ENCODE measurements at regions not wholly inside any gene's neighbourhood (a gene's known extent, or its start where the extent isn't known, plus 50 kb on each side); places are given as distances from the start of the nearest gene placed in this dataset.

GRCh38 chr5:110268985-110269384 lies 457.5 kb downstream of the TMEM232 start:
- no peaks in the 10 kb centered on the region for H3K4me1 ChIP-seq (ENCODE audit: control insufficient read depth in 1 of 2, insufficient read depth in 2 of 2, low read length in 2 of 2)
- ChIA-PET POLR2A (no interaction called here), RAD21 (ENCODE audit: low non-redundant PET in 1 of 2, low total read pairs in 2 of 2, uncharacterized antibody in 2 of 2, unreplicated experiment in 2 of 2) (no interaction called here), CTCF (no interaction called here)
- BruUV-seq (replicated peaks): no TSS peak
- H3K9me2 ChIP-seq (ENCODE audit: insufficient read depth): no peaks in the 10 kb centered on the region
- no peak overlapping the region for H3K4me2 ChIP-seq (ENCODE audit: low read length)
- no peak overlapping the region for H2AFZ ChIP-seq (ENCODE audit: low read depth, low read length, poor library complexity, severe bottlenecking)
- no peaks in the 10 kb centered on the region for H4K20me1 ChIP-seq (ENCODE audit: insufficient read depth)
- ATAC-seq (no peak), DNase-seq (ENCODE audit: low read depth, low spot score) (no peak)
- H3K9ac ChIP-seq (ENCODE audit: low read length): no peak overlapping the region
- H3K36me3 ChIP-seq (ENCODE audit: control insufficient read depth in 1 of 2, insufficient read depth in 2 of 2, low read length in 2 of 2): no peaks in the 10 kb centered on the region
- H3K27ac ChIP-seq (ENCODE audit: low read depth, low read length): no peak overlapping the region
- no peaks in the 10 kb centered on the region for H3K9me3 ChIP-seq (ENCODE audit: control insufficient read depth in 1 of 2, insufficient read depth in 1 of 2, low read depth in 1 of 2, low read length in 2 of 2)
- no peaks in the 10 kb centered on the region for H3K79me2 ChIP-seq (ENCODE audit: insufficient read depth, low read length)
- intact Hi-C loops (cut with micrococcal nuclease): no loop called here
- no peak overlapping the region for H3K4me3 ChIP-seq (replicated peaks in 1 of 2; ENCODE audit: low read depth in 1 of 2, low read length in 2 of 2)
- no peaks in the 10 kb centered on the region for H3K27me3 ChIP-seq (ENCODE audit: insufficient read depth, low read length)
- TF ChIP-seq EZH2phosphoT487 (IDR thresholded peaks at IDR 0.05; ENCODE audit: borderline replicate concordance) (no peak), EGR1 (IDR thresholded peaks at IDR 0.05; ENCODE audit: low read depth) (no peak), ZFX (IDR thresholded peaks at IDR 0.05) (no peak), FOSL1 (IDR thresholded peaks at IDR 0.05; ENCODE audit: low read depth) (no peak), CEBPB (IDR thresholded peaks at IDR 0.05; ENCODE audit: low read depth) (no peak), RAD21 (IDR thresholded peaks at IDR 0.05; ENCODE audit: low read depth) (no peak), MAX (IDR thresholded peaks at IDR 0.05) (no peak), REST (IDR thresholded peaks at IDR 0.05; ENCODE audit: low read depth) (no peak), YY1 (IDR thresholded peaks at IDR 0.05; ENCODE audit: extremely low read depth, insufficient replicate concordance, low read depth, low read length) (no peak), EZH2 (IDR thresholded peaks at IDR 0.05) (no peak), SP1 (IDR thresholded peaks at IDR 0.05; ENCODE audit: low read depth) (no peak), SIN3A (IDR thresholded peaks at IDR 0.05; ENCODE audit: low read depth) (no peak), JUND (IDR thresholded peaks at IDR 0.05) (no peak), POLR2A (IDR thresholded peaks at IDR 0.05; ENCODE audit: borderline replicate concordance, extremely low read depth, insufficient read depth, insufficient read length) (no peak), CBX3 (IDR thresholded peaks at IDR 0.05; ENCODE audit: low read depth) (no peak)
- TF ChIP-seq, protein P1, sequence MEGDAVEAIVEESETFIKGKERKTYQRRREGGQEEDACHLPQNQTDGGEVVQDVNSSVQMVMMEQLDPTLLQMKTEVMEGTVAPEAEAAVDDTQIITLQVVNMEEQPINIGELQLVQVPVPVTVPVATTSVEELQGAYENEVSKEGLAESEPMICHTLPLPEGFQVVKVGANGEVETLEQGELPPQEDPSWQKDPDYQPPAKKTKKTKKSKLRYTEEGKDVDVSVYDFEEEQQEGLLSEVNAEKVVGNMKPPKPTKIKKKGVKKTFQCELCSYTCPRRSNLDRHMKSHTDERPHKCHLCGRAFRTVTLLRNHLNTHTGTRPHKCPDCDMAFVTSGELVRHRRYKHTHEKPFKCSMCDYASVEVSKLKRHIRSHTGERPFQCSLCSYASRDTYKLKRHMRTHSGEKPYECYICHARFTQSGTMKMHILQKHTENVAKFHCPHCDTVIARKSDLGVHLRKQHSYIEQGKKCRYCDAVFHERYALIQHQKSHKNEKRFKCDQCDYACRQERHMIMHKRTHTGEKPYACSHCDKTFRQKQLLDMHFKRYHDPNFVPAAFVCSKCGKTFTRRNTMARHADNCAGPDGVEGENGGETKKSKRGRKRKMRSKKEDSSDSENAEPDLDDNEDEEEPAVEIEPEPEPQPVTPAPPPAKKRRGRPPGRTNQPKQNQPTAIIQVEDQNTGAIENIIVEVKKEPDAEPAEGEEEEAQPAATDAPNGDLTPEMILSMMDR (IDR thresholded peaks at IDR 0.05 in 2 of 3, conservative IDR thresholded peaks at IDR 0.05 in 1 of 3; ENCODE audit: borderline replicate concordance in 1 of 3, insufficient read depth in 1 of 3, low read depth in 2 of 3, low read length in 2 of 3): no peak
- TF ChIP-seq, protein P2, sequence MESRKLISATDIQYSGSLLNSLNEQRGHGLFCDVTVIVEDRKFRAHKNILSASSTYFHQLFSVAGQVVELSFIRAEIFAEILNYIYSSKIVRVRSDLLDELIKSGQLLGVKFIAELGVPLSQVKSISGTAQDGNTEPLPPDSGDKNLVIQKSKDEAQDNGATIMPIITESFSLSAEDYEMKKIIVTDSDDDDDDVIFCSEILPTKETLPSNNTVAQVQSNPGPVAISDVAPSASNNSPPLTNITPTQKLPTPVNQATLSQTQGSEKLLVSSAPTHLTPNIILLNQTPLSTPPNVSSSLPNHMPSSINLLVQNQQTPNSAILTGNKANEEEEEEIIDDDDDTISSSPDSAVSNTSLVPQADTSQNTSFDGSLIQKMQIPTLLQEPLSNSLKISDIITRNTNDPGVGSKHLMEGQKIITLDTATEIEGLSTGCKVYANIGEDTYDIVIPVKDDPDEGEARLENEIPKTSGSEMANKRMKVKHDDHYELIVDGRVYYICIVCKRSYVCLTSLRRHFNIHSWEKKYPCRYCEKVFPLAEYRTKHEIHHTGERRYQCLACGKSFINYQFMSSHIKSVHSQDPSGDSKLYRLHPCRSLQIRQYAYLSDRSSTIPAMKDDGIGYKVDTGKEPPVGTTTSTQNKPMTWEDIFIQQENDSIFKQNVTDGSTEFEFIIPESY (IDR thresholded peaks at IDR 0.05; ENCODE audit: extremely low read depth, insufficient replicate concordance, low read length): no peak
